ENCODE measurements at regions not wholly inside any gene's neighbourhood (a gene's known extent, or its start where the extent isn't known, plus 50 kb on each side); places are given as distances from the start of the nearest gene placed in this dataset.

- Histone ChIP-seq H3K4me3 (no peak overlapping the region), H3K9me3 (no peaks in the 10 kb centered on the region), H3K27me3 (no peaks in the 10 kb centered on the region), H3K36me3 (no peaks in the 10 kb centered on the region), H3K27ac (no peak overlapping the region), H3K4me1 (no peaks in the 10 kb centered on the region)
- TF ChIP-seq CTCF (IDR thresholded peaks at IDR 0.05), result no peak
- no peak for DNase-seq
- intact Hi-C loops (cut with DNase I; ENCODE audit: low total_unique reads), result no loop called here
Observed at GRCh38 chr18:28236487-28236886, 59.6 kb upstream of the CDH2 start.

All from tibial artery (tissue), 4 donors.